ENCODE measurements at regions not wholly inside any gene's neighbourhood (a gene's known extent, or its start where the extent isn't known, plus 50 kb on each side); places are given as distances from the start of the nearest gene placed in this dataset.

DNA sequence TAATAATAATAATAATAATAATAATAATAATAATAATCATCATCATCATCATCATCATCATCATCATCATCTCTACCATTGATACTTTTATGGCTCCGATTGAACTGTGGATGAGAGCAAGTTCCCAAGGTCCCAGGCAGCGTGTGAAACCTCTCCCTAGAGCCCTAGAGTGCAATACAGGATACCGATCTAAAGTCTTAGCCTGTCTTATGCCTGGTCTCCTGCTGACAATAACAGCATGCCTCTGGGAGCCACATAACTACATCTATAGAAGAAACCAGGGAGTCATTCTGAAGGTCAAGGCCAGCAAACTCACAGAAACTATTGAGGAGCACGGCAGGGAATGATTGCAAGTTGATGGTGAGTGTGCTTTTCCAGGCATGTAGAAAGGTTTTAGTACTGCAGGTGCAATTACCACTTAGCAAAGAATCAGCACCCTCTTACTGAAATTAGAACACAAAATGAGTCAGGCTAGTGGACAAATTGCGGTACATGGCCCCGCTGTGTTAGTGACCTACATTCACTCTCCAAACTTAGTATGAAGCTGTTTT, 457.2 kb upstream of the CDH20 start:
- Histone ChIP-seq H3K4me1 (ENCODE audit: control insufficient read depth, extremely low read depth, insufficient read depth, low read length) (no peaks in the 10 kb centered on the region), H3K4me3 (replicated peaks in 1 of 4; ENCODE audit: control extremely low read depth in 1 of 4, insufficient read depth in 1 of 4, low read depth in 3 of 4, low read length in 4 of 4) (no peak overlapping the region), H3K9ac (ENCODE audit: insufficient read depth, low read length) (no peak overlapping the region), H3K27ac (ENCODE audit: insufficient read depth, low read length) (no peak overlapping the region), H3K9me3 (ENCODE audit: control insufficient read depth, insufficient read depth, low read depth, low read length) (no peaks in the 10 kb centered on the region), H2AFZ (ENCODE audit: low read length) (no peak overlapping the region), H3K4me2 (ENCODE audit: extremely low read depth, insufficient read depth, low read length) (no peak overlapping the region), H4K20me1 (ENCODE audit: control insufficient read depth, extremely low read depth, insufficient read depth, low read length) (no peaks in the 10 kb centered on the region), H3K36me3 (ENCODE audit: control insufficient read depth, insufficient read depth, low read length) (no peaks in the 10 kb centered on the region), H3K79me2 (ENCODE audit: control insufficient read depth, insufficient read depth, low read length) (no peaks in the 10 kb centered on the region), H3K27me3 (ENCODE audit: control insufficient read depth, insufficient read depth, low read length) (no peaks in the 10 kb centered on the region)
- TF ChIP-seq EZH2 (IDR thresholded peaks at IDR 0.05; ENCODE audit: low read length, missing control alignments): no peak
- TF ChIP-seq, protein P1, sequence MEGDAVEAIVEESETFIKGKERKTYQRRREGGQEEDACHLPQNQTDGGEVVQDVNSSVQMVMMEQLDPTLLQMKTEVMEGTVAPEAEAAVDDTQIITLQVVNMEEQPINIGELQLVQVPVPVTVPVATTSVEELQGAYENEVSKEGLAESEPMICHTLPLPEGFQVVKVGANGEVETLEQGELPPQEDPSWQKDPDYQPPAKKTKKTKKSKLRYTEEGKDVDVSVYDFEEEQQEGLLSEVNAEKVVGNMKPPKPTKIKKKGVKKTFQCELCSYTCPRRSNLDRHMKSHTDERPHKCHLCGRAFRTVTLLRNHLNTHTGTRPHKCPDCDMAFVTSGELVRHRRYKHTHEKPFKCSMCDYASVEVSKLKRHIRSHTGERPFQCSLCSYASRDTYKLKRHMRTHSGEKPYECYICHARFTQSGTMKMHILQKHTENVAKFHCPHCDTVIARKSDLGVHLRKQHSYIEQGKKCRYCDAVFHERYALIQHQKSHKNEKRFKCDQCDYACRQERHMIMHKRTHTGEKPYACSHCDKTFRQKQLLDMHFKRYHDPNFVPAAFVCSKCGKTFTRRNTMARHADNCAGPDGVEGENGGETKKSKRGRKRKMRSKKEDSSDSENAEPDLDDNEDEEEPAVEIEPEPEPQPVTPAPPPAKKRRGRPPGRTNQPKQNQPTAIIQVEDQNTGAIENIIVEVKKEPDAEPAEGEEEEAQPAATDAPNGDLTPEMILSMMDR (conservative IDR thresholded peaks at IDR 0.05 in 1 of 2, IDR thresholded peaks at IDR 0.05 in 1 of 2; ENCODE audit: low read depth in 1 of 2, low read length in 2 of 2): no peak
- no peak for DNase-seq (ENCODE audit: low read depth in 2 of 2)

DNA sequence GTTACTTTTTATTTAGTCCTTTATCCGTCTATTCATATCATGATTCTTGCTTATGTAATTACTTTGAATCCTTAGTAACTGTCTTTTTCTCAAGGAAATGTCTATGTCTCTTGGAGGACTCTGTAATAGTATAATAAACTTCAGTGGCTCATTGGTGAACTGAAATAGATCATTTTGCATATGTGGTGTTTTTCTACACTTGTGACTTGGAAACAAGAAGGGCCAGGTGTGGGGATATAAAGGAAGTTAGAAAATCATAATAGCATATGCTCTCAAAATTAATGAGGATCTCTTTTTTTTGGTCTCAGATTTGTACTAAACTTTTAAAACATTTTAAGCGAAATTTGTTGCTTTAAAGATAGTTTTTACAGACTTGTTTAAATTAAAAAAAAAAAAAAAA, 453.0 kb upstream of the CDH20 start:
- no peak for DNase-seq (ENCODE audit: low read depth in 2 of 2)
- no peaks in the 10 kb centered on the region for H3K4me1 ChIP-seq (ENCODE audit: control insufficient read depth, extremely low read depth, insufficient read depth, low read length)
- H3K79me2 ChIP-seq (ENCODE audit: control insufficient read depth, insufficient read depth, low read length): no peaks in the 10 kb centered on the region
- H4K20me1 ChIP-seq (ENCODE audit: control insufficient read depth, extremely low read depth, insufficient read depth, low read length): no peaks in the 10 kb centered on the region
- no peaks in the 10 kb centered on the region for H3K36me3 ChIP-seq (ENCODE audit: control insufficient read depth, insufficient read depth, low read length)
- H3K27ac ChIP-seq (ENCODE audit: insufficient read depth, low read length): no peak overlapping the region
- no peak overlapping the region for H3K9ac ChIP-seq (ENCODE audit: insufficient read depth, low read length)
- no peaks in the 10 kb centered on the region for H3K27me3 ChIP-seq (ENCODE audit: control insufficient read depth, insufficient read depth, low read length)
- H3K4me3 ChIP-seq (replicated peaks in 1 of 4; ENCODE audit: control extremely low read depth in 1 of 4, insufficient read depth in 1 of 4, low read depth in 3 of 4, low read length in 4 of 4): no peak overlapping the region
- H3K4me2 ChIP-seq (ENCODE audit: extremely low read depth, insufficient read depth, low read length): no peak overlapping the region
- no peaks in the 10 kb centered on the region for H3K9me3 ChIP-seq (ENCODE audit: control insufficient read depth, insufficient read depth, low read depth, low read length)
- TF ChIP-seq, protein P1 (conservative IDR thresholded peaks at IDR 0.05 in 1 of 2, IDR thresholded peaks at IDR 0.05 in 1 of 2; ENCODE audit: low read depth in 1 of 2, low read length in 2 of 2): no peak
- TF ChIP-seq EZH2 (IDR thresholded peaks at IDR 0.05; ENCODE audit: low read length, missing control alignments): no peak
- H2AFZ ChIP-seq (ENCODE audit: low read length): no peak overlapping the region

DNA sequence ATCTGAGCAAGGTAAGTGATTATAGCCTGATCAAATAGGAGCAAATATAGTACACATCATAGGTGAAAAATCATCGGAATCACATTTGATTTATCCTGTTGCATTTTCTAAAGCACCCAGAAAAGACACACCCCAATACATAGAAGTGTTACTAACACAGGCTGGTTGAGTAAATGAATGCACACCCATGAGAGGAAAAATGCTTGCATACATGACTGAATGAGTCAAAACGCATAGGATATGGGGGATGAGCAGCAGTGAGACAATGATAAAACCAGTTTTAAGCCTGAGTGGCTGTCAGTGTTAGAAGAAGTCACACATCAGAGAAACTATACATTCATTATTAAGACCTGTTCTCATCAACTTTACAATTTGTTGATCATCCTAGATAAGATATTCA, 449.6 kb upstream of the CDH20 start:
- DNase-seq (ENCODE audit: low read depth in 2 of 2): no peak
- Histone ChIP-seq H4K20me1 (ENCODE audit: control insufficient read depth, extremely low read depth, insufficient read depth, low read length) (no peaks in the 10 kb centered on the region), H3K9me3 (ENCODE audit: control insufficient read depth, insufficient read depth, low read depth, low read length) (no peaks in the 10 kb centered on the region), H3K27ac (ENCODE audit: insufficient read depth, low read length) (no peak overlapping the region), H3K79me2 (ENCODE audit: control insufficient read depth, insufficient read depth, low read length) (no peaks in the 10 kb centered on the region), H3K36me3 (ENCODE audit: control insufficient read depth, insufficient read depth, low read length) (no peaks in the 10 kb centered on the region), H3K4me2 (ENCODE audit: extremely low read depth, insufficient read depth, low read length) (no peak overlapping the region), H3K9ac (ENCODE audit: insufficient read depth, low read length) (no peak overlapping the region), H2AFZ (ENCODE audit: low read length) (no peak overlapping the region), H3K4me3 (replicated peaks in 1 of 4; ENCODE audit: control extremely low read depth in 1 of 4, insufficient read depth in 1 of 4, low read depth in 3 of 4, low read length in 4 of 4) (no peak overlapping the region), H3K4me1 (ENCODE audit: control insufficient read depth, extremely low read depth, insufficient read depth, low read length) (no peaks in the 10 kb centered on the region), H3K27me3 (ENCODE audit: control insufficient read depth, insufficient read depth, low read length) (no peaks in the 10 kb centered on the region)
- no peak for TF ChIP-seq EZH2 (IDR thresholded peaks at IDR 0.05; ENCODE audit: low read length, missing control alignments)
- TF ChIP-seq, protein P1 (conservative IDR thresholded peaks at IDR 0.05 in 1 of 2, IDR thresholded peaks at IDR 0.05 in 1 of 2; ENCODE audit: low read depth in 1 of 2, low read length in 2 of 2): no peak

Data from fibroblast of lung (primary cell).